ENCODE measurements at regions not wholly inside any gene's neighbourhood (a gene's known extent, or its start where the extent isn't known, plus 50 kb on each side); places are given as distances from the start of the nearest gene placed in this dataset.

DNA sequence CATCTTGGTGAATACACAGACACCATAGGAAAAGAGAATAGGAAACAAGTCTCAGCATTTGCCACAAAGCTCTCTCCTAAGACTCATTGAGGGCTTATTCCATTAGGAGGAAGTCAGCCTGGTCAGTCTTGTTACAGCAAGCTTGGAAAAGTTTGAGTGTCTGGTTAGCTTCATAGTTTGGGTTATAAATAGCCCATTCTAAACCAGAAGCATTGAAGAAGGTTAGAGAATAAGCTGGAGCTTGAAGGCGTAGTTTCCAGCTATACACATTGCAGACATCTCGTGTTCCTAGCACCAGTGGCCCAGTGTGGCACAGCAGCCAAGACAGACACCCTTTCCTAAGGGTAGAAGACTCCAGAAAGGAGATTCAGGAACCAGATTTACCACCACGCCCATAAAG, 168.8 kb upstream of the RBM19 start:
- TF ChIP-seq, protein P1, sequence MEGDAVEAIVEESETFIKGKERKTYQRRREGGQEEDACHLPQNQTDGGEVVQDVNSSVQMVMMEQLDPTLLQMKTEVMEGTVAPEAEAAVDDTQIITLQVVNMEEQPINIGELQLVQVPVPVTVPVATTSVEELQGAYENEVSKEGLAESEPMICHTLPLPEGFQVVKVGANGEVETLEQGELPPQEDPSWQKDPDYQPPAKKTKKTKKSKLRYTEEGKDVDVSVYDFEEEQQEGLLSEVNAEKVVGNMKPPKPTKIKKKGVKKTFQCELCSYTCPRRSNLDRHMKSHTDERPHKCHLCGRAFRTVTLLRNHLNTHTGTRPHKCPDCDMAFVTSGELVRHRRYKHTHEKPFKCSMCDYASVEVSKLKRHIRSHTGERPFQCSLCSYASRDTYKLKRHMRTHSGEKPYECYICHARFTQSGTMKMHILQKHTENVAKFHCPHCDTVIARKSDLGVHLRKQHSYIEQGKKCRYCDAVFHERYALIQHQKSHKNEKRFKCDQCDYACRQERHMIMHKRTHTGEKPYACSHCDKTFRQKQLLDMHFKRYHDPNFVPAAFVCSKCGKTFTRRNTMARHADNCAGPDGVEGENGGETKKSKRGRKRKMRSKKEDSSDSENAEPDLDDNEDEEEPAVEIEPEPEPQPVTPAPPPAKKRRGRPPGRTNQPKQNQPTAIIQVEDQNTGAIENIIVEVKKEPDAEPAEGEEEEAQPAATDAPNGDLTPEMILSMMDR (conservative IDR thresholded peaks at IDR 0.05): no peak
- TF ChIP-seq ZFX (IDR thresholded peaks at IDR 0.05): no peak
